Heart left ventricle (tissue), 13 donors: ENCODE measurements at regions not wholly inside any gene's neighbourhood (a gene's known extent, or its start where the extent isn't known, plus 50 kb on each side); places are given as distances from the start of the nearest gene placed in this dataset.

Experiments used
- CTCF ChIP-seq, 12 donors: fragments of 200-600 bp; sonication (generic) in 4 of 12; IDR thresholded peaks; one replicate each; pipeline versions ENCODE4 v1.5.0 to v1.8.0; 2018 to 2022; ENCODE audit warnings: antibody characterized with exemption in 12 of 12, mild to moderate bottlenecking in 5 of 12
- POLR2A ChIP-seq, 2 donors: fragments of 450-650 bp; IDR thresholded peaks; one replicate each; pipeline ENCODE4 v1.6.1; 2017; ENCODE audit warnings: antibody characterized with exemption in 2 of 2, mild to moderate bottlenecking in 2 of 2, moderate library complexity in 2 of 2
- donor health status: ischemic (EF 13 %, LVEDD 7.1; RV severe dilation, severe dysfunction).
- donor health status: DM: no; HTN: yes; CAD: no.
- donor health status: DM: no; HTN: no; CAD: no.
- donor health status: ischemic (EF 25% LVEDD 6.9; RV normal size, moderate dysfunction).
- donor health status: ischemic (EF 25% LVEDD 5.7; RV mildly dilated, moderate dysfunction).
- donor health status: ischemic (EF 35%, LVEDD 5.7; RV mildly dilated, moderate dysfunction).
- donor health status: nonischemic (EF 11% LVEDD 7.7; RV severe dilation, severe dysfunction).
- donor health status: DM: yes; HTN: yes; CAD: no.
- donor health status: PGD.
- donor health status: ischemic (EF 29% LVEDD 5.4; RV normal size, mild dysfunction).
- donor health status: nonischemic (EF 23%, LVEDD 6.1; RV moderate dilation, normal function).

GRCh38 chr20:50366270-50367103, 143.7 kb upstream of the PTPN1 start:
- TF ChIP-seq POLR2A (IDR thresholded peaks at IDR 0.05) (no peak), CTCF (IDR thresholded peaks at IDR 0.05) (no peak)
